ENCODE measurements at regions not wholly inside any gene's neighbourhood (a gene's known extent, or its start where the extent isn't known, plus 50 kb on each side); places are given as distances from the start of the nearest gene placed in this dataset.

GRCh38 chr21:29403301-29403700 lies 104.6 kb downstream of the BACH1 start (continued):
- TF ChIP-seq RFX5 (IDR thresholded peaks at IDR 0.05; ENCODE audit: borderline replicate concordance, low read depth, low read length) = no peak

Data from H1 (cell line).